IMR-90 (cell line): ENCODE measurements at regions not wholly inside any gene's neighbourhood (a gene's known extent, or its start where the extent isn't known, plus 50 kb on each side); places are given as distances from the start of the nearest gene placed in this dataset.

Source experiments
- ATAC-seq: fragments of 200-7000 bp; cut with Tn5 transposase; 2 replicates; pipeline ENCODE4 v1.9.1; 2020; ENCODE audit warnings: low read depth, mild to moderate bottlenecking, moderate library complexity
- BruUV-seq: library from RNA; stranded (reverse); fragments of 400-500 nt; replicated peaks from 2 replicates; lab custom pipeline; 2021; lab: Mats Ljungman, UMichigan
- CTCF ChIA-PET: fragments of 300-600 bp; formaldehyde crosslinking; extraction: SDS; loops from one replicate; lab custom pipeline; 2021; ENCODE audit warnings: antibody characterized with exemption; lab: Yijun Ruan, JAX
- POLR2A ChIA-PET: fragments of 300-600 bp; sonication (Branson Sonifier 250); formaldehyde crosslinking; loops from one replicate; lab custom pipeline; 2022; ENCODE audit warnings: antibody characterized with exemption; ENCODE audit not compliant: unreplicated experiment; lab: Charles Lee
- DNase-seq: peaks from one replicate; pipeline ENCODE4 v3.0.0; 2013
- H2AFZ ChIP-seq: replicated peaks from 2 replicates; pipeline ENCODE3; 2013; ENCODE audit warnings: low read length, mild to moderate bottlenecking; ENCODE audit not compliant: poor library complexity
- H2AK5ac ChIP-seq: 2 replicates; pipeline ENCODE4 v1.6.1; 2013; ENCODE audit warnings: low read depth, low read length, inconsistent platforms
- H2AK9ac ChIP-seq: replicated peaks from 2 replicates; pipeline ENCODE3; 2013; ENCODE audit warnings: mild to moderate bottlenecking, low read depth, low read length, moderate library complexity; ENCODE audit not compliant: poor library complexity
- H2BK120ac ChIP-seq: 2 replicates; pipeline ENCODE4 v1.6.1; 2013; ENCODE audit warnings: low read depth, low read length, inconsistent platforms
- H2BK15ac ChIP-seq: 3 replicates; pipeline ENCODE4 v1.6.1; 2013; ENCODE audit warnings: low read depth, low read length, inconsistent platforms
- H2BK20ac ChIP-seq: 2 replicates; pipeline ENCODE4 v1.6.1; 2013; ENCODE audit warnings: low read depth, mild to moderate bottlenecking, inconsistent platforms, low read length, moderate library complexity
- H2BK5ac ChIP-seq: 2 replicates; pipeline ENCODE4 v1.6.1; 2013; ENCODE audit warnings: mild to moderate bottlenecking, low read depth, low read length, inconsistent platforms; ENCODE audit not compliant: poor library complexity, severe bottlenecking
- H3K14ac ChIP-seq: replicated peaks from 2 replicates; pipeline ENCODE4 v1.6.1; 2013; ENCODE audit warnings: low read depth, low read length, inconsistent platforms
- H3K18ac ChIP-seq: 2 replicates; pipeline ENCODE4 v1.6.1; 2013; ENCODE audit warnings: low read depth, low read length, control low read depth
- H3K23ac ChIP-seq: 2 replicates; pipeline ENCODE4 v1.6.1; 2013; ENCODE audit warnings: low read depth, low read length, inconsistent platforms
- H3K27ac ChIP-seq: 2 replicates; pipeline ENCODE4 v1.5.1; 2013; ENCODE audit warnings: mild to moderate bottlenecking, control low read depth, low read length; ENCODE audit not compliant: insufficient read depth
- H3K27me3 ChIP-seq: 2 replicates; pipeline ENCODE4 v1.6.1; 2013; ENCODE audit warnings: low read length; ENCODE audit not compliant: control insufficient read depth, insufficient read depth
- H3K36me3 ChIP-seq: 2 replicates; pipeline ENCODE4 v1.6.1; 2013; ENCODE audit warnings: low read length, mixed read lengths; ENCODE audit not compliant: control insufficient read depth, insufficient read depth
- H3K4ac ChIP-seq: 2 replicates; pipeline ENCODE4 v1.6.1; 2013; ENCODE audit warnings: low read depth, low read length, inconsistent platforms
- H3K4me1 ChIP-seq: 2 replicates; pipeline ENCODE4 v1.6.1; 2013; ENCODE audit warnings: low read length, mixed read lengths; ENCODE audit not compliant: control insufficient read depth, insufficient read depth
- H3K4me2 ChIP-seq: 2 replicates; pipeline ENCODE4 v1.6.1; 2013; ENCODE audit warnings: low read depth, mild to moderate bottlenecking, control low read depth, low read length, moderate library complexity
- H3K4me3 ChIP-seq: 2 replicates; pipeline ENCODE4 v1.5.1; 2013; ENCODE audit warnings: low read depth, mild to moderate bottlenecking, control low read depth, low read length, moderate library complexity; ENCODE audit not compliant: insufficient read depth
- H3K56ac ChIP-seq: 2 replicates; pipeline ENCODE4 v1.6.1; 2013; ENCODE audit warnings: low read length, inconsistent platforms; ENCODE audit not compliant: insufficient read depth; ENCODE audit errors: extremely low read depth
- H3K79me1 ChIP-seq, 2 experiments: 2 replicates each; pipeline ENCODE4 v1.6.1; 2013; ENCODE audit warnings: low read length in 2 of 2, inconsistent platforms in 1 of 2, low read depth in 1 of 2
- H3K9ac ChIP-seq: 2 replicates; pipeline ENCODE4 v1.6.1; 2013; ENCODE audit warnings: low read depth, low read length, control low read depth
- H3K9me1 ChIP-seq: 2 replicates; pipeline ENCODE4 v1.6.1; 2013; ENCODE audit warnings: low read length, inconsistent platforms; ENCODE audit not compliant: insufficient read depth
- H3K9me3 ChIP-seq: 2 replicates; pipeline ENCODE4 v1.6.1; 2013; ENCODE audit warnings: low read length; ENCODE audit not compliant: control insufficient read depth, insufficient read depth
- H4K20me1 ChIP-seq: 2 replicates; pipeline ENCODE4 v1.6.1; 2013; ENCODE audit warnings: low read length, inconsistent platforms; ENCODE audit not compliant: insufficient read depth
- H4K5ac ChIP-seq: 2 replicates; pipeline ENCODE4 v1.6.1; 2013; ENCODE audit warnings: mild to moderate bottlenecking, low read depth, low read length, control low read depth
- H4K8ac ChIP-seq, 2 experiments: 2 replicates each; pipeline ENCODE4 v1.6.1; 2013; ENCODE audit warnings: low read depth in 2 of 2, low read length in 2 of 2, control low read depth in 1 of 2, inconsistent platforms in 1 of 2
- H4K91ac ChIP-seq: 2 replicates; pipeline ENCODE4 v1.6.1; 2013; ENCODE audit warnings: low read depth, low read length, inconsistent platforms; ENCODE audit not compliant: insufficient read depth
- BHLHE40 ChIP-seq: fragments of 150-350 bp; IDR thresholded peaks from 2 replicates; pipeline ENCODE4 v1.6.1; 2016; ENCODE audit warnings: mild to moderate bottlenecking, low read depth, low read length
- CEBPB ChIP-seq: IDR thresholded peaks from 2 replicates; pipeline ENCODE4 v1.6.1; 2012; ENCODE audit warnings: low read depth, low read length, improper control_type of control experiment
- FOS ChIP-seq: fragments of 150-350 bp; IDR thresholded peaks from 2 replicates; pipeline ENCODE4 v1.6.1; 2016; ENCODE audit warnings: low read depth, low read length
- RAD21 ChIP-seq: IDR thresholded peaks from 2 replicates; pipeline ENCODE4 v1.6.1; 2012; ENCODE audit warnings: low read length, improper control_type of control experiment
- RFX5 ChIP-seq: IDR thresholded peaks from 2 replicates; pipeline ENCODE4 v1.8.0; 2012; ENCODE audit warnings: low read depth, mild to moderate bottlenecking, low read length, moderate library complexity
- SMC3 ChIP-seq: fragments of 150-350 bp; IDR thresholded peaks from 2 replicates; pipeline ENCODE4 v1.6.1; 2016; ENCODE audit warnings: low read depth, mild to moderate bottlenecking, antibody characterized with exemption, low read length, moderate library complexity
- WGBS, 2 experiments: methylation state at CpG; one replicate each; pipeline versions ENCODE4 v1.1.5 to v1.1.7; 2013; ENCODE audit warnings: missing lambda C conversion rate in 2 of 2; ENCODE audit not compliant: insufficient read length in 1 of 2; ENCODE audit errors: extremely low coverage in 2 of 2; 5-methylcytosine and 5-hydroxymethylcytosine counted together
- dilution Hi-C: fragments of 300-500 bp; cut with HindIII; formaldehyde crosslinking; loops from one replicate; pipeline ENCODE4 v1.14.3; 2018; ENCODE audit warnings: low sequenced_read_pairs; ENCODE audit not compliant: unreplicated experiment
- in situ Hi-C: fragments of 300-500 bp; cut with MboI; formaldehyde crosslinking; loops from 3 replicates; pipeline ENCODE4 v1.14.3; 2019; ENCODE audit warnings: low sequenced_read_pairs, inconsistent platforms, mixed read lengths
- intact Hi-C: fragments of 100-400 bp; cut with micrococcal nuclease; formaldehyde crosslinking; loops from 2 replicates; pipeline ENCODE4 v1.10.0; 2022
- TF ChIP-seq, protein P1 (sequence below): fragments of 150-350 bp; IDR thresholded peaks from 2 replicates; pipeline ENCODE4 v1.6.1; 2016; ENCODE audit warnings: low read depth, mild to moderate bottlenecking, low read length, moderate library complexity, borderline replicate concordance
- TF ChIP-seq, protein P2 (sequence below): fragments of 150-350 bp; IDR thresholded peaks from 2 replicates; pipeline ENCODE4 v1.6.1; 2017; ENCODE audit warnings: mild to moderate bottlenecking, antibody characterized with exemption, low read length, low read depth

DNA sequence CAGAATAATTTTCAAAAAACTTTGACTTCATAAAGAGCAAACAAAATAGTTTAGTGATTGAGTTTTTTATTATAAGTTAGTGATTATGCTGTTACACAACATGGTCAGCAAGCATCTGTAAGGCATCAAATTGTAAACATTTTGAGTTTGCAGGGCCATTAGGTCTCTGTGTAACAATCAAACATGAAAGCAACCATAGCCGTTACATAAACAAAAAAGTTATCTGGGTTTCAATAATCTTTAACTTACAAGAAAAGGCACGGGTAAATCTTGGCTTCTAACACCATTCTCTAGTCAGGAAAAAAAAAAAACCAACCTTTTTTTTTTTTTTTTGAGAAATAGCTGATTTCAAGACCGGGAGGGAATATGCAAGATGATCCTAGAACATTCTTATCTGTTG, 1941.1 kb downstream of the PCDH7 start:
- Histone ChIP-seq H2AK9ac (no peak overlapping the region), H3K23ac (no peak overlapping the region), H2BK15ac (no peak overlapping the region), H3K9ac (no peak overlapping the region), H4K8ac (no peak overlapping the region), H3K36me3 (no peaks in the 10 kb centered on the region), H2BK120ac (no peak overlapping the region), H2BK5ac (no peak overlapping the region), H3K4me1 (no peaks in the 10 kb centered on the region), H3K9me1 (no peaks in the 10 kb centered on the region), H3K79me1 (no peaks in the 10 kb centered on the region), H2AK5ac (no peak overlapping the region), H3K18ac (no peak overlapping the region), H4K5ac (no peak overlapping the region), H3K9me3 (peaks cover 7% of the 10 kb centered on the region), H3K27ac (no peak overlapping the region), H3K4ac (no peak overlapping the region), H3K14ac (no peak overlapping the region), H3K4me3 (no peak overlapping the region), H2BK20ac (no peak overlapping the region), H3K56ac (no peak overlapping the region), H3K27me3 (no peaks in the 10 kb centered on the region), H3K4me2 (no peak overlapping the region), H2AFZ (no peak overlapping the region), H4K20me1 (no peaks in the 10 kb centered on the region), H4K91ac (no peak overlapping the region)
- in situ Hi-C loops (no loop called here), intact Hi-C loops (no loop called here), dilution Hi-C loops (no loop called here)
- ChIA-PET CTCF (no interaction called here), POLR2A (no interaction called here)
- no peak for TF ChIP-seq SMC3
- no peak for TF ChIP-seq BHLHE40
- no peak for TF ChIP-seq RAD21
- TF ChIP-seq, protein P1, sequence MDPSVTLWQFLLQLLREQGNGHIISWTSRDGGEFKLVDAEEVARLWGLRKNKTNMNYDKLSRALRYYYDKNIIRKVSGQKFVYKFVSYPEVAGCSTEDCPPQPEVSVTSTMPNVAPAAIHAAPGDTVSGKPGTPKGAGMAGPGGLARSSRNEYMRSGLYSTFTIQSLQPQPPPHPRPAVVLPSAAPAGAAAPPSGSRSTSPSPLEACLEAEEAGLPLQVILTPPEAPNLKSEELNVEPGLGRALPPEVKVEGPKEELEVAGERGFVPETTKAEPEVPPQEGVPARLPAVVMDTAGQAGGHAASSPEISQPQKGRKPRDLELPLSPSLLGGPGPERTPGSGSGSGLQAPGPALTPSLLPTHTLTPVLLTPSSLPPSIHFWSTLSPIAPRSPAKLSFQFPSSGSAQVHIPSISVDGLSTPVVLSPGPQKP: no peak
- TF ChIP-seq RFX5: no peak
- TF ChIP-seq, protein P2, sequence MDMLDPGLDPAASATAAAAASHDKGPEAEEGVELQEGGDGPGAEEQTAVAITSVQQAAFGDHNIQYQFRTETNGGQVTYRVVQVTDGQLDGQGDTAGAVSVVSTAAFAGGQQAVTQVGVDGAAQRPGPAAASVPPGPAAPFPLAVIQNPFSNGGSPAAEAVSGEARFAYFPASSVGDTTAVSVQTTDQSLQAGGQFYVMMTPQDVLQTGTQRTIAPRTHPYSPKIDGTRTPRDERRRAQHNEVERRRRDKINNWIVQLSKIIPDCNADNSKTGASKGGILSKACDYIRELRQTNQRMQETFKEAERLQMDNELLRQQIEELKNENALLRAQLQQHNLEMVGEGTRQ: no peak
- no peak for TF ChIP-seq CEBPB
- no peak for TF ChIP-seq FOS
- DNase-seq (no peak), ATAC-seq (no peak)
- no TSS peak for BruUV-seq
- no CpG with 5 or more reads among the region's 3 CpGs for WGBS, 2 experiments
